K562 (cell line): ENCODE measurements at regions not wholly inside any gene's neighbourhood (a gene's known extent, or its start where the extent isn't known, plus 50 kb on each side); places are given as distances from the start of the nearest gene placed in this dataset.

ENCODE experiments used
- ATAC-seq: fragments of 200-7000 bp; cut with Tn5 transposase; 3 replicates; pipeline ENCODE4 v1.9.1; 2020; ENCODE audit warnings: moderate library complexity
- BruUV-seq: library from RNA; stranded (reverse); fragments of 400-500 nt; replicated peaks from 2 replicates; lab custom pipeline; 2021; lab: Mats Ljungman, UMichigan
- CTCF ChIA-PET: fragments of 300-600 bp; formaldehyde crosslinking; extraction: SDS; loops from one replicate; lab custom pipeline; 2021; ENCODE audit warnings: low intra/inter-chr PET ratio; lab: Yijun Ruan, JAX
- POLR2A ChIA-PET: fragments of 300-600, 350-650 bp; sonication (Branson Sonifier 250); formaldehyde crosslinking; extraction: SDS; loops from one replicate; lab custom pipeline; 2021; ENCODE audit warnings: antibody characterized with exemption, inconsistent platforms; lab: Yijun Ruan, JAX
- DNase-seq, 4 experiments: peaks; one replicate each; pipeline versions ENCODE4 v3.0.0 to v3.0.0-alpha.2; 2011 to 2018; ENCODE audit warnings: low spot score in 3 of 4, mixed read lengths in 3 of 4; ENCODE audit errors: extremely low read depth in 1 of 4
- FAIRE-seq: peaks from 2 replicates; lab custom pipeline; 2011; peaks lifted over from hg19 to GRCh38; lab: Jason Lieb, UNC
- H2AFZ ChIP-seq: 2 replicates; pipeline ENCODE4 v1.6.0; 2011; ENCODE audit warnings: low read depth, low read length, control low read depth, inconsistent platforms
- H3K27ac ChIP-seq: fragments of 200-600 bp; 3 replicates; pipeline ENCODE4 v1.8.0; 2011; ENCODE audit warnings: low read depth, mild to moderate bottlenecking, control low read depth, inconsistent platforms, low read length, moderate library complexity, mixed read lengths; ENCODE audit errors: extremely low read depth
- H3K27me3 ChIP-seq, 2 experiments: fragments of 300-600 bp in 1 of 2; 2 replicates in 1 of 2; 3 replicates in 1 of 2; pipeline versions ENCODE4 v1.6.0 to v1.8.0; 2011; ENCODE audit warnings: inconsistent platforms in 2 of 2, low read length in 2 of 2, mild to moderate bottlenecking in 1 of 2, mixed read lengths in 1 of 2, moderate library complexity in 1 of 2; ENCODE audit not compliant: control insufficient read depth in 2 of 2, insufficient read depth in 2 of 2
- H3K36me3 ChIP-seq: fragments of 300-600 bp; 3 replicates; pipeline ENCODE4 v1.8.0; 2011; ENCODE audit warnings: mild to moderate bottlenecking, low read length, inconsistent platforms; ENCODE audit not compliant: control insufficient read depth, insufficient read depth
- H3K4me1 ChIP-seq, 2 experiments: fragments of 200-600 bp in 1 of 2; replicated peaks in 1 of 2; 2 replicates in 1 of 2; 3 replicates in 1 of 2; pipeline versions ENCODE4 v1.5.1 to v1.8.0; 2011; ENCODE audit warnings: inconsistent platforms in 2 of 2, low read length in 2 of 2, mild to moderate bottlenecking in 1 of 2, mixed read lengths in 1 of 2, moderate library complexity in 1 of 2; ENCODE audit not compliant: control insufficient read depth in 2 of 2, insufficient read depth in 2 of 2
- H3K4me2 ChIP-seq: 2 replicates; pipeline ENCODE4 v1.6.1; 2011; ENCODE audit warnings: low read length, control low read depth, inconsistent platforms, mixed read lengths; ENCODE audit not compliant: insufficient read depth
- H3K4me3 ChIP-seq: fragments of 200-600 bp; sonication (generic), shearing (Covaris generic); 2 replicates; pipeline ENCODE4 v1.5.1; 2016; ENCODE audit warnings: control low read depth, inconsistent platforms
- H3K79me2 ChIP-seq: fragments of 200-600 bp; 3 replicates; pipeline ENCODE4 v1.8.0; 2011; ENCODE audit warnings: low read length, inconsistent platforms; ENCODE audit not compliant: control insufficient read depth, insufficient read depth
- H3K9ac ChIP-seq, 2 experiments: 2 replicates each; pipeline versions ENCODE4 v1.6.0 to v1.6.1; 2011; ENCODE audit warnings: low read depth in 2 of 2, low read length in 2 of 2, control low read depth in 1 of 2, inconsistent platforms in 1 of 2, mild to moderate bottlenecking in 1 of 2, mixed read lengths in 1 of 2; ENCODE audit not compliant: insufficient read depth in 1 of 2
- H3K9me1 ChIP-seq: one replicate; pipeline ENCODE4 v1.6.0; 2011; ENCODE audit warnings: inconsistent platforms, mild to moderate bottlenecking, low read length, moderate library complexity; ENCODE audit not compliant: control insufficient read depth, insufficient read depth
- H3K9me3 ChIP-seq: replicated peaks from 2 replicates; pipeline ENCODE4 v1.5.1; 2011; ENCODE audit warnings: low read depth, low read length, inconsistent platforms; ENCODE audit not compliant: control insufficient read depth, insufficient read depth
- H4K20me1 ChIP-seq: replicated peaks from 2 replicates; pipeline ENCODE4 v1.6.1; 2011; ENCODE audit warnings: low read length, inconsistent platforms, mixed read lengths; ENCODE audit not compliant: control insufficient read depth, insufficient read depth
- CTCF ChIP-seq, 3 experiments: IDR thresholded peaks in 2 of 3; conservative IDR thresholded peaks in 1 of 3; 2 replicates each; pipeline ENCODE4 v1.5.1; 2011 to 2012; ENCODE audit warnings: low read length in 3 of 3, mild to moderate bottlenecking in 3 of 3, control low read depth in 2 of 3, improper control_type of control experiment in 1 of 3, inconsistent platforms in 1 of 3, low read depth in 1 of 3, mixed read lengths in 1 of 3, moderate library complexity in 1 of 3; ENCODE audit not compliant: insufficient read depth in 2 of 3
- RAD21 ChIP-seq, 2 experiments: fragments of 250-450 bp in 1 of 2; fragments of 450-650 bp in 1 of 2; sonication (Bioruptor Pico) in 1 of 2; formaldehyde crosslinking in 1 of 2; IDR thresholded peaks in 1 of 2; conservative IDR thresholded peaks in 1 of 2; 2 replicates each; pipeline versions ENCODE4 v1.4.0 to v1.8.0; 2020 to 2022; ENCODE audit warnings: mild to moderate bottlenecking in 2 of 2, moderate library complexity in 1 of 2
- YY1 ChIP-seq, 3 experiments: IDR thresholded peaks; 2 replicates each; pipeline ENCODE4 v1.6.1; 2011; ENCODE audit warnings: low read length in 2 of 3, mild to moderate bottlenecking in 2 of 3, moderate library complexity in 2 of 3, borderline replicate concordance in 1 of 3, control low read depth in 1 of 3, low read depth in 1 of 3; ENCODE audit not compliant: insufficient read depth in 3 of 3, insufficient replicate concordance in 2 of 3, control insufficient read depth in 1 of 3, insufficient read length in 1 of 3; ENCODE audit errors: extremely low read depth in 1 of 3
- WGBS: fragments of 100-300 bp; shearing (Covaris generic); methylation state at CpG from one replicate; pipeline ENCODE4 v1.1.6; 2016; ENCODE audit warnings: low coverage, mixed read lengths; ENCODE audit not compliant: insufficient coverage; ENCODE audit errors: missing lambda C conversion rate; 5-methylcytosine and 5-hydroxymethylcytosine counted together
- in situ Hi-C: fragments of 300-500 bp; cut with MboI; formaldehyde crosslinking; loops from 4 replicates; pipeline ENCODE4 v1.15.0; 2018; ENCODE audit warnings: inconsistent platforms, mixed read lengths
- intact Hi-C: fragments of 100-400 bp; cut with micrococcal nuclease; formaldehyde crosslinking; loops from 2 replicates; pipeline ENCODE4 v1.14.2; 2022

- ChIA-PET CTCF (interaction anchor here (0.6 kb wide), 1 partner anchor 1084 kb away, joined by 6 read pairs; no protein-coding TSS in a partner anchor), POLR2A (interaction anchor here (0.5 kb wide), 1 partner anchor 507 kb away, joined by 3 read pairs; no protein-coding TSS in a partner anchor)
- Histone ChIP-seq H3K4me2 (no peak overlapping the region), H3K9me1 (no peaks in the 10 kb centered on the region), H3K79me2 (no peaks in the 10 kb centered on the region), H3K9me3 (no peaks in the 10 kb centered on the region), H3K4me1 (no peaks in the 10 kb centered on the region), H3K27ac (no peak overlapping the region), H2AFZ (no peak overlapping the region), H4K20me1 (no peaks in the 10 kb centered on the region), H3K9ac (no peak overlapping the region), H3K27me3 (peaks cover 36 to 42% of the 10 kb centered on the region in 2 experiments), H3K4me3 (no peak overlapping the region), H3K36me3 (no peaks in the 10 kb centered on the region)
- FAIRE-seq (no peak), ATAC-seq (peak; percentile 40), DNase-seq (no peak)
- intact Hi-C loops = no loop called here
- BruUV-seq = no TSS peak
- 1% methylated on average over 14 of the region's 14 CpGs for WGBS
- TF ChIP-seq YY1 (IDR thresholded peaks at IDR 0.05; ENCODE audit: borderline replicate concordance in 1 of 3, control insufficient read depth in 1 of 3, extremely low read depth in 1 of 3, insufficient read depth in 3 of 3, insufficient read length in 1 of 3, insufficient replicate concordance in 2 of 3, low read depth in 1 of 3, low read length in 2 of 3) (no peak), CTCF (IDR thresholded peaks at IDR 0.05 in 2 of 3, conservative IDR thresholded peaks at IDR 0.05 in 1 of 3; ENCODE audit: insufficient read depth in 2 of 3, low read depth in 1 of 3, low read length in 3 of 3) (0 out of 6 replicates have a peak, but pooled peaks of 1 of the 3 experiments have one; percentile 12), RAD21 (CRISPR knock-in tag; conservative IDR thresholded peaks at IDR 0.05 in 1 of 2, IDR thresholded peaks at IDR 0.05 in 1 of 2) (0 out of 4 replicates have a peak, but pooled peaks of 1 of the 2 experiments have one; percentile 10)
- in situ Hi-C loops = no loop called here
Measured at GRCh38 chr2:173462892-173463840, 108.5 kb downstream of the CDCA7 start.
